ENCODE measurements at regions not wholly inside any gene's neighbourhood (a gene's known extent, or its start where the extent isn't known, plus 50 kb on each side); places are given as distances from the start of the nearest gene placed in this dataset.
A peak's percentile ranks its signal among the peaks of the same experiment; 100 is the strongest.

GRCh38 chr20:22652681-22653588, 68.6 kb upstream of the FOXA2 start:
- DNase-seq (ENCODE audit: low read depth in 2 of 3, low spot score in 2 of 3): no peak

GRCh38 chr20:22653658-22654642, 69.6 kb upstream of the FOXA2 start:
- DNase-seq (ENCODE audit: low read depth in 2 of 3, low spot score in 2 of 3): no peak

GRCh38 chr20:22663528-22664025, 79.2 kb upstream of the FOXA2 start:
- no peak for DNase-seq (ENCODE audit: low read depth in 2 of 3, low spot score in 2 of 3)

GRCh38 chr20:22667198-22667597, 82.8 kb upstream of the FOXA2 start:
- DNase-seq (ENCODE audit: low read depth in 2 of 3, low spot score in 2 of 3): no peak

GRCh38 chr20:22672191-22672590, 87.8 kb upstream of the FOXA2 start:
- DNase-seq (ENCODE audit: low read depth in 2 of 3, low spot score in 2 of 3): no peak

GRCh38 chr20:22673467-22673866, 89.1 kb upstream of the FOXA2 start:
- no peak for DNase-seq (ENCODE audit: low read depth in 2 of 3, low spot score in 2 of 3)

- no peak for DNase-seq (ENCODE audit: low read depth in 2 of 3, low spot score in 2 of 3)
Measured at GRCh38 chr20:22675341-22675740, 91.0 kb upstream of the FOXA2 start.

GRCh38 chr20:22678678-22679077, 94.3 kb upstream of the FOXA2 start:
- no peak for DNase-seq (ENCODE audit: low read depth in 2 of 3, low spot score in 2 of 3)

- DNase-seq (ENCODE audit: low read depth in 2 of 3, low spot score in 2 of 3): no peak
Measured at GRCh38 chr20:22679197-22679596, 94.8 kb upstream of the FOXA2 start.

- no peak for DNase-seq (ENCODE audit: low read depth in 2 of 3, low spot score in 2 of 3)
Measured at GRCh38 chr20:22680031-22680740, 95.8 kb upstream of the FOXA2 start.

- DNase-seq (ENCODE audit: low read depth in 2 of 3, low spot score in 2 of 3): no peak
Measured at GRCh38 chr20:22681591-22682248, 97.3 kb upstream of the FOXA2 start.

- DNase-seq (ENCODE audit: low read depth in 2 of 3, low spot score in 2 of 3): no peak
Measured at GRCh38 chr20:22682381-22682780, 98.0 kb upstream of the FOXA2 start.

GRCh38 chr20:22684072-22684762, 99.8 kb upstream of the FOXA2 start:
- peak in 1 of 3 experiments; percentile 3 for DNase-seq (ENCODE audit: low read depth in 2 of 3, low spot score in 2 of 3)

GRCh38 chr20:22684763-22685443, 100.5 kb upstream of the FOXA2 start:
- no peak for DNase-seq (ENCODE audit: low read depth in 2 of 3, low spot score in 2 of 3)

- no peak for DNase-seq (ENCODE audit: low read depth in 2 of 3, low spot score in 2 of 3)
Measured at GRCh38 chr20:22686097-22686496, 101.7 kb upstream of the FOXA2 start.

GRCh38 chr20:22687676-22688349, 103.4 kb upstream of the FOXA2 start:
- DNase-seq (ENCODE audit: low read depth in 2 of 3, low spot score in 2 of 3): no peak

GRCh38 chr20:22688485-22688884, 104.1 kb upstream of the FOXA2 start:
- no peak for DNase-seq (ENCODE audit: low read depth in 2 of 3, low spot score in 2 of 3)

- no peak for DNase-seq (ENCODE audit: low read depth in 2 of 3, low spot score in 2 of 3)
Measured at GRCh38 chr20:22689266-22689665, 104.9 kb upstream of the FOXA2 start.

- no peak for DNase-seq (ENCODE audit: low read depth in 2 of 3, low spot score in 2 of 3)
Measured at GRCh38 chr20:22690000-22690399, 105.6 kb upstream of the FOXA2 start.
